Fibroblast of gingiva (primary cell): ENCODE measurements at regions not wholly inside any gene's neighbourhood (a gene's known extent, or its start where the extent isn't known, plus 50 kb on each side); places are given as distances from the start of the nearest gene placed in this dataset.
A peak's percentile ranks its signal among the peaks of the same experiment; 100 is the strongest.

Experiments
- DNase-seq: peaks from one replicate; pipeline ENCODE4 v3.0.0-alpha.2; 2011; ENCODE audit warnings: low read depth

DNA sequence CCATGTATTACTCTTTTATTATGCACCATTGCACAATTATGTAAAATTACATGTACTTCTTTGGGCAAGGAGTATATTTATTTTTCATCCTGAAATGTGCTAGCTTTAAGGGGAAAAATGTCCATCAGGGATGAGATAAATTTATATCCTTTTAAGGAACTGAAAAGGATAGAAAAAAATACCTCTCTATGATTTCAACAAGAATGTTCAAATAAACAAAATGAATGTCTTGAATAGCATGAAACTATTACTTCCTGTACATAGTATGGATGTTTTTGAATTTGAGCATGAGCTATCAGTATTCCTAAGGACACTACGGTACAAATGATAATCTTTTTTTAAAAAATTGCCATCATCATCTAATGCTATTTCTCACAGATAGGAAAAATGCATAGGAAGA lies 1611.9 kb upstream of the ZEB2 start:
- no peak for DNase-seq

DNA sequence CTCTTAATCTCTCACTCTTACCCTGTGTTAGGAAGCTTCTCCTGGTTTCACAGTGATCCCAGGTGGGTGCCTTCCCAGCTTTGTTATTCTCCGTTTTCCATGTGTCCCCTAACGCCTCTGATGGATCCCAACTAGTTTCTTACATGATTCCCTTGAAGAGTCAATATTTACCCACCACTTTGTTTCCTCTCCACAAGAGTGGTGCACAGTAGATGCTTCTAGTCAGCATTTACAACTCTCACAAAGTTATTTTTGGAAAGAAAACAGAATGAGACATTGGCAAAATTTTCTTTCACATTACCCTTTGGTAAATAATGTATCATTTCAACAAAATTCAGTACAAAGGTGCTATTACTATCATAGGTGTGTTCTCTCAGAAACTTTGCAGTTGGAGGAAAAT lies 1611.1 kb upstream of the ZEB2 start:
- no peak for DNase-seq

DNA sequence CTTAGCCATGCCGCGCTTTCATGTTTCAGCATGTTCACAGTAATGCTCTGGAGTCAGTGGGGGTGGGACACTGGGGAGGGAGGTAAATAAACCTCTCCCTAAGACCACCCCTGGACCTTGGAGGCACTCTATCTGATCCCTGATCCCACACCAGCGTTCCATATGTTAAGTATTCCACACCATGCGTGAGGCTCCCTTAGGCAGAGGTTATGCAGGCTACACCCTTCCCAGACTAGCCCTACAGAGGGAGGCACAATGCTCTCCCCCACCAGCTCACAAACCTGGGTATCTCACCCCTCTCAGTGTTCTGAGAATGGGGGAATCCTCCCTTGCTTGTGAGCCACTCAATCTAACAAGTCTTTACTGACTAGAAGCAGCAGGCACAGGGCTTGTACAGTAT lies 1610.4 kb upstream of the ZEB2 start:
- no peak for DNase-seq

DNA sequence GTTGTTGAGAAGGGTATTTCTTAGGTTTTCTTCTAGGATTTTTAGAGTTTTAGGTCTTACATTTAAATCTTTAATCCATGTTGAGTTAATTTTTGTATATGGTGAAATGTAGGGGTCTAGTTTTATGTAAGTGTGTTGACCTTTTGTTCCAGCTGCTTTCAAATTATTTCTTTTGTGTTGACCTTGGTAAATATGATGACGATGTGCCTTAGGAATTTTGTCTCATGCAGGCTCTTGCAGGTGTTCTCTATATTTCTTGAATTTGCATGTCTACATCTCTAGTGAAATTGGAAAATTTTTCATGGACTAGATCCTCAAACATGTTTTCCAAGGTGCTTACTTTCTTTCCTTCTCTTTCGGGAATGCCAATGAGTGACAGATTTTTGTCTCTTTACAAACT lies 1609.3 kb upstream of the ZEB2 start:
- DNase-seq: no peak

DNA sequence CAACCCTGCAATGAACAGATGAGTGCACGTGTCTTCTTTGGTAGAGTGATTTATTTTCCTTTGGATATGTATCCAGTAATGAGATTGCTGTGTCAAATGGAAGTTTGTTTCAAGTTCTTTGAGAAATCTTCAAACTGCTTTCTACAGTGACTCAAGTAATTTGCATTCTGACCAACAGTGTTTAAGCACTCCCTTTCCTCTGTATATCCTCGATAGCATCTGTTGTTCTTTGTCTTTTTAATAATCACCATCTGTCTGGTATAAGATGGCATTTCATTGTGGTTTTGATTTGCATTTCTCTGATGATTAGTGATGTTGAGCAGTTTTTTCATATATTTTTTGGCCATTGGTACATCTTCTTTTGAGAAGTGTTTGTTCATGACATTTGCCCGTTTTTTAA lies 1608.3 kb upstream of the ZEB2 start:
- DNase-seq: peak; percentile 67

DNA sequence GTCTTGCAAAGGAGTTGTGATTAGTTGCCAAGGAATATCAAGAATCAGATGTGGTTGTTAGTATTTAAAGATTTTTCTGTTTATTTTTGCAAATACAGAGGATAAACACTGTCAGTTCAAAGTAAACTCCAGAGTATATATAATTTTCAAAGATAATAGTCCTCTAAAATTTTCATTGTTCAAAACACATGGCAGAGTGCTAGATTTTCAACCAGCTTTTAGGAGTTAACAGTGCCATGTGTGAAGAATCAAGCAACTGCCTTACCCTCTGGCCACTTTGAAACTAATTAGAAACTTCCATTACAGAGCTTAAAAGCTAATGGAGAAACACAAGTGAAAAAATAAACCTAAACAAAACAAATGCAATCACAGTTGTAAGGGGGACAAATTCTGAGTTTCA lies 1605.6 kb upstream of the ZEB2 start:
- DNase-seq: peak; percentile 62

DNA sequence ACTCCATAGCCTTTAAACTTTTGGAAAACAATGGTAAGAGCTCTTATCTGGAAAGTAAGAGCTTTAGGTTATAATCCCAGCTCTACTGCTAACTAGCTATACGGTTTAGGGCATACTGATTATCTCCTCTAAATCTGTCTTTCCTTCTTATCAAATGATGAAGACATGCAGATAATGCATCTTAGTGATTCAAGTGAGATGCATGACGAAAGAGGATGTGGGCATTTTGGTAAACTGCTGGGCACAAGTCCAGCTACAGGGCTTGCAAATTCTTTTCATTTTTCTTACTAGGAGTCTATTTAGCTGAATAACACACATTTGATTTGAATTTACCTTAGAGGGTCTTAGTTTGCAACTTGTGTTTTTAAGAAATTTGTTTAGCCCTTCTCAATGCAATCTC lies 1604.8 kb upstream of the ZEB2 start:
- peak; percentile 69 for DNase-seq

GRCh38 chr2:146123714-146124113 lies 1603.8 kb upstream of the ZEB2 start:
- DNase-seq: peak; percentile 33

GRCh38 chr2:146123256-146123655 lies 1603.3 kb upstream of the ZEB2 start:
- peak; percentile 76 for DNase-seq

DNA sequence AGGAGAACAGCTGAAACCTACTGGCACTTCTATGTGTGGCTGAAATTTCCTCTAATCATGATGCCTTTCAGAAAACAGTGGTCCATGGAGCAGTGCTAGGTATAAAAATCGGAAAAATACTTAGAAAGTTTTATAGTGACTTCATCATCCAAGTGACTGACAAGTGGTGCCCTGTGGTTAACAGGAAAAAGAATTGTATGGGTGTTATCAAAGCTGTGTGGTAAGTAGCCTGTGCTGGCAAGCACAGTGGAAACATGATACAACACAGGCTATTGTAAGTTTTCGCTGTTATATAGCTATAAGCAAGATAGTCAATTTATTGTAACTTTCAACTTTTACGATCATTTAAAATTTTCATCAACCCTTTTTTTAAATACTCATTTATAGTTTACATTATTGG lies 1599.7 kb upstream of the ZEB2 start:
- DNase-seq: no peak

DNA sequence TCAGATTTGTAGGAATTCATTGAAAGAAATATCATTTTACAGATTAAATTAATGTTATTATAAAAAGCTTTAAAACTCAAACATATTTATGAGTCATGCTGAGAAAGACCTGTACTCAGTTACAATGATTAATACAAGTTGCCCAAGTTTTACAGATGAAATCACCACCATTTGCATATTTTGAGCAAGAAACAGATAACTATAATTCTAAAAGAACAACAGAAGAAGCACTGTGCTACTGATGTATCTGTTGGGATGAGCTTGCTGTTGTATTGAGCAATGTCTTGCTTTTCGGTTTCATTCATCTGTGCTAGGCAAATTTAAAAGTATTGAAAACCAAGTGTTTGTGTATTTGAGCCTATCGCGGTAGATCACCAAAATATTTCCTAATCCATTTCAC lies 1589.1 kb upstream of the ZEB2 start:
- DNase-seq: peak; percentile 59

- no peak for DNase-seq
Measured at GRCh38 chr2:146094185-146094584, 1574.3 kb upstream of the ZEB2 start.

DNA sequence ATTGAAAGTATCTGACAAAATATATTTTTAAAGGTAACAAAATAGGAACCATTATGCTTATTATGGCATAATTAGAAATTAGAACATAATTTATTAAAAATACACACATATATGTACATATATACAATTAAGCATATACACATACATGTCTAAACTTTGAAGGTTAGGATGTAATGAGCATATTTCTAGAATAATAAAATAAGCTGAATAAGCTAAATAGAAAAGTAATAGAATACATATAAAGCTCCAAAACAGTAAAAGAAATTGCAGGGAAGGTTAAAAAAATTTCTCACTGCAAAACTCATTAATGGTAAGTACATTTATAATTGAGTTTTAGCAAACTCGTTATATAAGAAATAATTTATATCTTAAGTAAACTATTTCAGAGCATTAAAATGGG lies 1561.5 kb upstream of the ZEB2 start:
- no peak for DNase-seq

DNA sequence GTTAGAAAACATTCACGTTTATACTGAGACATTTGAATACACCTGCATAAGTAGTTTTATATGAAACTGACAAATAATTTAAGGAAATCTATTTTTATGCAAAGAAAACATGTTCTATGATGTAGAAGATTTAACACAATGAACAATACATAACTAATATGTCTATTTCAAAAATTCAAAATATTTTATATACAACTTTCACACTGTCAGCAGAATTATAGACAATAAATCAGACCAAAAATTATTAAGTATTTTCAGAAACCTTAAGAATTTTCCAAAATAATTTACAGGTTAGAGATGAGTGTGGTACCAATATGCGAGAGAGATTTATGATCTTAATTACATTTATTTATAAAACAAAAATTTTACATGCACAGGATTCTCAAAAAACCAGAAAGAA lies 1561.0 kb upstream of the ZEB2 start:
- DNase-seq: no peak

- DNase-seq: no peak
Measured at GRCh38 chr2:146079216-146079615, 1559.3 kb upstream of the ZEB2 start.

- no peak for DNase-seq
Measured at GRCh38 chr2:146077156-146077555, 1557.2 kb upstream of the ZEB2 start.

GRCh38 chr2:146068051-146068450 lies 1548.1 kb upstream of the ZEB2 start:
- DNase-seq: no peak

- DNase-seq: no peak
Measured at GRCh38 chr2:146048141-146048540, 1528.2 kb upstream of the ZEB2 start.

DNA sequence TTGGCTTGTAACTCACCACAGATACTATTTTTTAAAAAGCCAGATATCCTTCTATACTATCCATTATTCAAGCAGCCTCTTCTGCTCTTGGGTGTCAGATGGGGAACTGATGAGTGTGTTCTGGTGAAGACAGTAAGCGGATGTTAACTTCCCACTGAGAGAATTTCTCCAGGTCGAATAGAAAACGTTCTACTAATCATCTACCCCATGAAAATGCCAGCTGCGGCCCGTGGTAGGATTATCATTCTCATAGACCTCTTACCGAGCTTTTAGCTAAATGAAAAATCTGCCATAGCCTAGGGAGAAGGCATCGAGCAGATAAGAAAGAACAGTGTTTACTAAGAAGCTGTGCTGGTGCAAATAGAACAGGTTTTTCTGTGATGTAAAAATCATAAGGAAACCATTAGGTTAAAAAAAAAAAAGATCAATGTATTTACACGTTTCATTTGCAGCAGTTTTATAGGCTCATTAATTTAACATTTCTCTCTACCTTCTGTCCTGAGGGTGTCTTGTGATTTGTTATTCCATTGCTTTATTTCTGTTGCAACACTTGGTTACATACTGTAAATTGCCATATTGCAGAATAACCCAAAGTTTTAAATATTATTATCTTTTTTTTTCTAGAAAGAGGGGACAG lies 1521.5 kb upstream of the ZEB2 start:
- DNase-seq: no peak

GRCh38 chr2:146040051-146040450 lies 1520.1 kb upstream of the ZEB2 start:
- DNase-seq: no peak

- no peak for DNase-seq
Measured at GRCh38 chr2:146038014-146038413, 1518.1 kb upstream of the ZEB2 start.

- DNase-seq: no peak
Measured at GRCh38 chr2:146037334-146037870, 1517.5 kb upstream of the ZEB2 start.

GRCh38 chr2:146031158-146031557 lies 1511.2 kb upstream of the ZEB2 start:
- peak; percentile 5 for DNase-seq

DNA sequence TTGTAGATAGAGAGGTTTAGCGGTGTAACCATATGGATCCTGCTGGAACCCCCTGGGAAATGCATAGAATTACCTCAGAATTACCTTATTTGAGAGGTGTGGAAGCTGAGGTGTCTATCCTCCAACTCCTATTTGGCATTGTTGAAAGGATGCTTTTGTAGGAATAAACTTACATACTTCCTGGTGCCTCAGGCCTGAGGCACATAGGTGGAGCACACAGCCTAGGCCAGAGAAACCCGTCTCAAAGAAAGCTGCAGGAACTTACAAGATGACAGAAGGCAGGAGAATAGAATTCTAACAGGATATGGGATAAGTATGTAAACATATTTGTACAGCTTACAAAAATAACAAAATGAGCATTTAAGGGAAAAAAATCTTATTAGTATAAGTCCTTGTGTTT lies 1507.2 kb upstream of the ZEB2 start:
- DNase-seq: no peak

DNA sequence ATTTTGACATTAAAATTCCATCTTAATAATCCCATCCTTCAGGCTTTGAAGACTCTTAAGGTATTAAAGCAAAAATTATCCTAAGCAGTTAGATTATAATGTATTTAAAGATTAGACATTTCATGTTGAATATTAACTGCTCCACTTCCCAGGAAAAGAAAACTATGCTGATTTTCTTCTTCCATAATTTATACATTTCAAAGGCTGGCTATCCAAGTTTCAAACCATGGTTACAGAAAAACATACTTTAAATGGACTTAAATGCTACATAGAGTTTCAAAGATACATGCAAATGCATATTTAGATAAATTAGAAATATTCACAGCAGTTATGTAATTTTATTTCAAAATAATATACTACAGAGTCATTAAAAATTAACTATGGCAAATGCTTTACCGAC lies 1505.6 kb upstream of the ZEB2 start:
- DNase-seq: no peak
